ENCODE measurements at regions not wholly inside any gene's neighbourhood (a gene's known extent, or its start where the extent isn't known, plus 50 kb on each side); places are given as distances from the start of the nearest gene placed in this dataset.

DNA sequence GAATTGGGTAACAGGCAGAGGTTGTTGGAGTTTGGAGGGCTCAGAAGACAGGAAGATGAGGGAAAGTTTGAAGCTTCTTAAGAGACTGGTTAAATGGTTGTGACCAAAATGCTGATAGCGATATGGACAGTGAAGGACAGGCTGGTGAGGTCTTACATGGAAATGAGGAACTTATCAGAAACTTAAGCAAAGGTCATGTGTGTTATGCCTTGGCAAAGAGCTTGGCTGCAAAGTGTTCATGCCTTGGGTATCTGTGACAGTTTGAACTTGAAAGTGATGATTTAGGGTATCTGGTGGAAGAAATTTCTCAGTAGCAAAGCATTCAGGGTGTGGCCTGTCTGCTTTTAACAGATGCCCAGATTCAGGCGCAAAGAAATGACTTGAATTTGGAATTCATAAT, 64.5 kb upstream of the EEPD1 start:
- TF ChIP-seq, protein P1, sequence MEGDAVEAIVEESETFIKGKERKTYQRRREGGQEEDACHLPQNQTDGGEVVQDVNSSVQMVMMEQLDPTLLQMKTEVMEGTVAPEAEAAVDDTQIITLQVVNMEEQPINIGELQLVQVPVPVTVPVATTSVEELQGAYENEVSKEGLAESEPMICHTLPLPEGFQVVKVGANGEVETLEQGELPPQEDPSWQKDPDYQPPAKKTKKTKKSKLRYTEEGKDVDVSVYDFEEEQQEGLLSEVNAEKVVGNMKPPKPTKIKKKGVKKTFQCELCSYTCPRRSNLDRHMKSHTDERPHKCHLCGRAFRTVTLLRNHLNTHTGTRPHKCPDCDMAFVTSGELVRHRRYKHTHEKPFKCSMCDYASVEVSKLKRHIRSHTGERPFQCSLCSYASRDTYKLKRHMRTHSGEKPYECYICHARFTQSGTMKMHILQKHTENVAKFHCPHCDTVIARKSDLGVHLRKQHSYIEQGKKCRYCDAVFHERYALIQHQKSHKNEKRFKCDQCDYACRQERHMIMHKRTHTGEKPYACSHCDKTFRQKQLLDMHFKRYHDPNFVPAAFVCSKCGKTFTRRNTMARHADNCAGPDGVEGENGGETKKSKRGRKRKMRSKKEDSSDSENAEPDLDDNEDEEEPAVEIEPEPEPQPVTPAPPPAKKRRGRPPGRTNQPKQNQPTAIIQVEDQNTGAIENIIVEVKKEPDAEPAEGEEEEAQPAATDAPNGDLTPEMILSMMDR (IDR thresholded peaks at IDR 0.05; ENCODE audit: insufficient read depth, low read length, severe bottlenecking), result no peak
- Histone ChIP-seq H3K36me3 (ENCODE audit: control insufficient read depth, insufficient read depth, low read length) (no peaks in the 10 kb centered on the region), H3K4me3 (ENCODE audit: low read depth, low read length) (no peak overlapping the region), H3K27me3 (ENCODE audit: control insufficient read depth, insufficient read depth, low read length) (no peaks in the 10 kb centered on the region)
- DNase-seq (ENCODE audit: low read depth) (no peak), FAIRE-seq (peak; percentile 62)

DNA sequence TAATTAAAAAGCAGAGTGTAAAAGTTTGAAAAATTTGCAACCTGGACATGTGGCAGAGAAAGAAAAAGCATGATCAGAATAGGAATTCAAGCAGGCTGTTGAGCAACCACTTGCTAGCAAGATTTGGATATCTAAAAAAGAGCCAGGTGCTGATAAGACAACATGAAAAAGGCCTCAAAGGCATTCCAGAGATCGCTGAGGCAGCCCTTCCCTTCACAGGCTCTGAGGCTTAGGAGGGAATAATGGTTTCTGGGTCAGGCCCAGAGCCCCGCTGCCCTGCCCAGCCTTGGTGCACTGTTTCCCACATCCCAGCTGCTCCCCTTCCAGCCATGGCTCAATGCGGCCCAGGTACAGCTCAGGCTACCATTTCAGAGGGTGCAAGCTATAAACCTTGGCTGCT, 64.1 kb upstream of the EEPD1 start:
- no peaks in the 10 kb centered on the region for H3K36me3 ChIP-seq (ENCODE audit: control insufficient read depth, insufficient read depth, low read length)
- no peaks in the 10 kb centered on the region for H3K27me3 ChIP-seq (ENCODE audit: control insufficient read depth, insufficient read depth, low read length)
- TF ChIP-seq, protein P1 (IDR thresholded peaks at IDR 0.05; ENCODE audit: insufficient read depth, low read length, severe bottlenecking), result no peak
- no peak overlapping the region for H3K4me3 ChIP-seq (ENCODE audit: low read depth, low read length)
- FAIRE-seq (no peak), DNase-seq (ENCODE audit: low read depth) (no peak)

DNA sequence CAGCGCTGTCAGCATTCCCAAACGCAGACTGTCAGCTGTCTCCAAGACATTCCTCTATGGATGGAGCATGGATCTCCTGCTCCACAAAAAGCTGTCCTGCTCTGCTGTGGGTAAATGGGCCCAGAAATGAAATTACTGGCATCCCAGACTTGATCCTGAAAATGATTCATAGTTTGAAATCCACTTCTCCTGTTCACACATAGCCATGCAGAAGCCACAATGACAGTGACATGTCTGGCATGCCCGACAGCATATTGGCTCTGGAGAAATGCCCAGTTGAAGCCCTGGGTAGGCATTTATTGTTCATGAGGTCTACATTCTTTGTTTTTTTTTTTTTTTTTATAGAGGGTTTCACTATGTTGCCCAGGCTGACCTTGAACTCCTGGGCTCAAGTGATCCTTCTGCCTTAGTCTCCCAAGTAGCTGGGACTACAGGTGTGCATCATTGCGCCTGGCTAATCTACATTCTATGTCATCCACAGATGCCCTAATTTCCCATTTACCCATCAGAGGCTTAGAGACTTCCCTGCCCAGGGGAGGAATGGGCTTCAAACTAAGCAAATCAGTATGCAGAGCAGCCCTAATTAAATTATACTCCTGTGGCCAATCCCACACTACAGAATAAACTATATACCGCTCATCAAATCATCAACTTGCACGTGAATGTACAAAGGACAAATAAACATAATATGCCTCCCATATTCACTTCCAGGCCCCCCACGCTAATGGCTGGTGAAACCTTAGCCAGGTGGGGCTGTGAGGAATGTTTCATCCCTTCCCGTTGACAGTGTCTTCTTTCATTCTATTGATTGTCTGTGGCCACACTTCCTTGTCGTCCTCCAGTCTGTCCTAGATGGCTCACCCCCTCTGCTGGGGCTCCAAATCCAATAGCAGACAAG, 61.8 kb upstream of the EEPD1 start:
- H3K27me3 ChIP-seq (ENCODE audit: control insufficient read depth, insufficient read depth, low read length), result no peaks in the 10 kb centered on the region
- TF ChIP-seq, protein P1 (IDR thresholded peaks at IDR 0.05; ENCODE audit: insufficient read depth, low read length, severe bottlenecking), result no peak
- no peak for FAIRE-seq
- H3K36me3 ChIP-seq (ENCODE audit: control insufficient read depth, insufficient read depth, low read length), result no peaks in the 10 kb centered on the region
- no peak for DNase-seq (ENCODE audit: low read depth)
- H3K4me3 ChIP-seq (ENCODE audit: low read depth, low read length), result no peak overlapping the region

DNA sequence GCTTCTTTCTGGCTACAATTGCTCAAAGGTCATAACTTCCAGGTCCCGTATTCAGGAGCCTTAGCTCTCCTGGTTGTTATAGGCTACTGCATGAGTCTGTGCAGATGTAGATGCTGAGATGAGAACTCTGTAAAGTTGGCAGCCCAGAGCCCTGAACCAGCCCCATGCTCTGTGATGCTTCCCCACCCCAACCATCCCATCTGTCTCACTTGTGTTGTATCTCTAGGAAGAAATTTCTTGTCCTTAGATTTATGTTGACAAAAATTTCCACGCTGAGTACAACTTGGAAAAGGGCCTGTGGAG, 61.2 kb upstream of the EEPD1 start:
- H3K4me3 ChIP-seq (ENCODE audit: low read depth, low read length), result no peak overlapping the region

DNA sequence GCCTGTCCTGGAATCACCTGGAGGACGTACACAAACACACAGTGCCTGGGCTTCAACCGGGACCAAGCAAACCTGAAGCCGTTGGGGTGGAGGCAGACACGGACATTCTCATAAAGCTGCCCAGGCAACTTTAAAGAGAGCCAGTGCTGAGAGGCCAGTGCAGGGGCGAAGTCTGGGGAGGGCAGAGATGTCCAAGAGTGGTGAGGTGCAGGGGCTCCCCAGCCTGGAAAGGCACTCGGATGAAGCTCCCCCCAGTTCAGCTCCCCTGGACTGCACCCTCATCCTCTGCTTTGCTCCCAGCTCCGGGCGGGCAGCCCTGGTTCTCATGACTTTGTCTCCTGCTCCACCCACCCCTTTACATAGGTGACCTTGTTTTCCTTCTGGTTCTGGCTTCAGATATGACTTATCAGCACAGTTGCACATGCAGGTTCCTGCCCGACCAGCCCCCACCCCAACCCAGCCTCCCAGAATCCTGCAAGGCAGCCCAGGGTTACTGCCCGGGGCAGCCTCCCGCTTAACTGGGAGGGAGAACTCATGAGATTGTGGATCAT, 60.8 kb upstream of the EEPD1 start:
- Histone ChIP-seq H3K36me3 (ENCODE audit: control insufficient read depth, insufficient read depth, low read length) (no peaks in the 10 kb centered on the region), H3K4me3 (ENCODE audit: low read depth, low read length) (no peak overlapping the region), H3K27me3 (ENCODE audit: control insufficient read depth, insufficient read depth, low read length) (no peaks in the 10 kb centered on the region)
- TF ChIP-seq, protein P1 (IDR thresholded peaks at IDR 0.05; ENCODE audit: insufficient read depth, low read length, severe bottlenecking), result no peak
- no peak for DNase-seq (ENCODE audit: low read depth)
- no peak for FAIRE-seq

More for the DNA sequence above, 61.2 kb upstream of the EEPD1 start:
- TF ChIP-seq, protein P1 (IDR thresholded peaks at IDR 0.05; ENCODE audit: insufficient read depth, low read length, severe bottlenecking), result no peak
- FAIRE-seq (no peak), DNase-seq (ENCODE audit: low read depth) (no peak)
- no peaks in the 10 kb centered on the region for H3K36me3 ChIP-seq (ENCODE audit: control insufficient read depth, insufficient read depth, low read length)
- no peaks in the 10 kb centered on the region for H3K27me3 ChIP-seq (ENCODE audit: control insufficient read depth, insufficient read depth, low read length)

Data from bronchial epithelial cell (primary cell).